Neural cell (in vitro differentiated cells): ENCODE measurements at regions not wholly inside any gene's neighbourhood (a gene's known extent, or its start where the extent isn't known, plus 50 kb on each side); places are given as distances from the start of the nearest gene placed in this dataset.

Source experiments
- H2AFZ ChIP-seq: fragments of 200-600, 300-800 bp; sonication (generic), shearing (Covaris generic); 2 replicates; pipeline ENCODE4 v1.6.0; 2014; ENCODE audit warnings: low read depth, mild to moderate bottlenecking, antibody characterized with exemption, low read length, moderate library complexity
- H3F3A ChIP-seq: fragments of 200-600 bp; shearing (Covaris generic); 2 replicates; pipeline ENCODE4 v1.6.1; 2016; ENCODE audit warnings: mild to moderate bottlenecking, moderate library complexity, mixed read lengths, antibody characterized with exemption, low read length; ENCODE audit not compliant: insufficient read depth, poor library complexity, severe bottlenecking
- H3K27ac ChIP-seq: fragments of 200-600, 300-800 bp; sonication (generic), shearing (Covaris generic); 2 replicates; pipeline ENCODE4 v1.5.1; 2014; ENCODE audit warnings: mild to moderate bottlenecking, low read length, moderate library complexity
- H3K27me3 ChIP-seq: fragments of 300-800, 200-600 bp; sonication (generic), shearing (Covaris generic); 2 replicates; pipeline ENCODE4 v1.6.0; 2014; ENCODE audit warnings: mild to moderate bottlenecking, low read depth, low read length, moderate library complexity; ENCODE audit not compliant: insufficient read depth
- H3K36me3 ChIP-seq: fragments of 300-800, 200-600 bp; sonication (generic), shearing (Covaris generic); 2 replicates; pipeline ENCODE4 v1.5.1; 2014; ENCODE audit warnings: mild to moderate bottlenecking, antibody characterized with exemption, low read length, moderate library complexity; ENCODE audit not compliant: insufficient read depth
- H3K4me2 ChIP-seq: fragments of 300-800, 200-600 bp; sonication (generic), shearing (Covaris generic); 2 replicates; pipeline ENCODE4 v1.6.0; 2014; ENCODE audit warnings: mild to moderate bottlenecking, low read length
- H3K4me3 ChIP-seq: fragments of 300-800, 200-600 bp; sonication (generic), shearing (Covaris generic); 2 replicates; pipeline ENCODE4 v1.5.1; 2014; ENCODE audit warnings: mild to moderate bottlenecking, low read length, moderate library complexity
- H3K79me2 ChIP-seq: fragments of 200-600 bp; shearing (Covaris generic); replicated peaks from 2 replicates; pipeline ENCODE4 v1.6.0; 2014; ENCODE audit warnings: mild to moderate bottlenecking, low read length, moderate library complexity; ENCODE audit not compliant: insufficient read depth
- H3K9ac ChIP-seq: fragments of 300-800, 200-600 bp; sonication (generic), shearing (Covaris generic); 2 replicates; pipeline ENCODE4 v1.6.1; 2016; ENCODE audit warnings: mild to moderate bottlenecking, low read length, mixed read lengths
- H3K9me2 ChIP-seq: fragments of 200-600 bp; shearing (Covaris generic); 2 replicates; pipeline ENCODE4 v1.6.1; 2016; ENCODE audit warnings: mild to moderate bottlenecking, low read length, mixed read lengths; ENCODE audit not compliant: insufficient read depth
- H3K9me3 ChIP-seq: fragments of 200-600, 300-800 bp; sonication (generic), shearing (Covaris generic); 2 replicates; pipeline ENCODE4 v1.6.1; 2016; ENCODE audit warnings: mild to moderate bottlenecking, mixed run types, low read length, moderate library complexity, mixed read lengths
- H4K20me1 ChIP-seq: fragments of 200-600 bp; shearing (Covaris generic); 2 replicates; pipeline ENCODE4 v1.6.1; 2016; ENCODE audit warnings: mild to moderate bottlenecking, mixed run types; ENCODE audit not compliant: insufficient read depth
- EP300 ChIP-seq: fragments of 450-650 bp; conservative IDR thresholded peaks from 2 replicates; pipeline ENCODE4 v1.6.1; 2014; ENCODE audit warnings: antibody characterized with exemption, mild to moderate bottlenecking, moderate library complexity; ENCODE audit not compliant: poor library complexity, severe bottlenecking
- EZH2 ChIP-seq: fragments of 200-600, 300-800 bp; shearing (Covaris generic), sonication (generic); IDR thresholded peaks from 2 replicates; pipeline ENCODE4 v1.6.1; 2014; ENCODE audit warnings: antibody characterized with exemption, low read length, borderline replicate concordance, mild to moderate bottlenecking; ENCODE audit not compliant: insufficient read depth, poor library complexity, severe bottlenecking
- MXI1 ChIP-seq: fragments of 450-650 bp; conservative IDR thresholded peaks from 2 replicates; pipeline ENCODE4 v1.6.1; 2014; ENCODE audit warnings: antibody characterized with exemption, mild to moderate bottlenecking; ENCODE audit not compliant: poor library complexity, severe bottlenecking
- POLR2AphosphoS5 ChIP-seq: IDR thresholded peaks from 2 replicates; pipeline ENCODE4 v1.6.1; 2012
- RAD21 ChIP-seq: fragments of 450-650 bp; conservative IDR thresholded peaks from 2 replicates; pipeline ENCODE4 v1.6.1; 2014; ENCODE audit warnings: antibody characterized with exemption, mild to moderate bottlenecking, moderate library complexity
- SMC3 ChIP-seq: fragments of 450-650 bp; conservative IDR thresholded peaks from 2 replicates; pipeline ENCODE4 v1.6.1; 2014; ENCODE audit warnings: antibody characterized with exemption, mild to moderate bottlenecking, moderate library complexity; ENCODE audit not compliant: poor library complexity
- TAF1 ChIP-seq: IDR thresholded peaks from 2 replicates; pipeline ENCODE4 v1.6.1; 2012; ENCODE audit warnings: low read depth
- TF ChIP-seq, protein P1 (sequence below): fragments of 450-650 bp; IDR thresholded peaks from 2 replicates; pipeline ENCODE4 v1.5.1; 2014; ENCODE audit warnings: antibody characterized with exemption, mild to moderate bottlenecking, moderate library complexity; ENCODE audit not compliant: poor library complexity, severe bottlenecking
- TF ChIP-seq, protein P2 (sequence below): IDR thresholded peaks from 2 replicates; pipeline ENCODE4 v1.6.1; 2012; ENCODE audit warnings: borderline replicate concordance

DNA sequence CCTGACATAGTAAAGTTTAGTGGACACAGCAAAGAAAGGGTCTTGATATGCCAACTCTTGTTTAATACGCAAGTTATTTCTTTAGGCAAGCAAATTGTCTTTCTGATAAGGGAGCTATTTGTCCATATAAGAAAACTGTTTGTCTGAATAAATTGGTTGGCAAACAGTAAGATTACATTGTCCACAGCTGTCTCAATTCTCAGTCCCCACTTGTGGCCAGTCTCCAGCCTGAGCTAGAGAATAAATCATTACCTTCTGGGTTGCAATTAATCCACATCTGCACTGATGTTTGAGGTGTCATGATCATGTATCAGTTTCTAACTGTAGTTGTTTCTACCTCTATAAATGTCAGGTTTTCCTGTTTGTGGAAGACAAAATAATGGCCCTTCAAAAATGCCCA, 60.0 kb upstream of the TNR start:
- Histone ChIP-seq H3F3A (no peaks in the 10 kb centered on the region), H3K36me3 (no peaks in the 10 kb centered on the region), H3K9me3 (no peaks in the 10 kb centered on the region), H3K9me2 (no peaks in the 10 kb centered on the region), H3K4me2 (no peak overlapping the region), H3K4me3 (no peak overlapping the region), H4K20me1 (no peaks in the 10 kb centered on the region), H3K27ac (no peak overlapping the region), H3K27me3 (no peaks in the 10 kb centered on the region), H3K9ac (no peak overlapping the region), H2AFZ (no peak overlapping the region), H3K79me2 (no peaks in the 10 kb centered on the region)
- TF ChIP-seq EZH2 (no peak), POLR2AphosphoS5 (no peak), MXI1 (no peak), RAD21 (no peak), SMC3 (no peak), EP300 (no peak), TAF1 (no peak)
- TF ChIP-seq, protein P1, sequence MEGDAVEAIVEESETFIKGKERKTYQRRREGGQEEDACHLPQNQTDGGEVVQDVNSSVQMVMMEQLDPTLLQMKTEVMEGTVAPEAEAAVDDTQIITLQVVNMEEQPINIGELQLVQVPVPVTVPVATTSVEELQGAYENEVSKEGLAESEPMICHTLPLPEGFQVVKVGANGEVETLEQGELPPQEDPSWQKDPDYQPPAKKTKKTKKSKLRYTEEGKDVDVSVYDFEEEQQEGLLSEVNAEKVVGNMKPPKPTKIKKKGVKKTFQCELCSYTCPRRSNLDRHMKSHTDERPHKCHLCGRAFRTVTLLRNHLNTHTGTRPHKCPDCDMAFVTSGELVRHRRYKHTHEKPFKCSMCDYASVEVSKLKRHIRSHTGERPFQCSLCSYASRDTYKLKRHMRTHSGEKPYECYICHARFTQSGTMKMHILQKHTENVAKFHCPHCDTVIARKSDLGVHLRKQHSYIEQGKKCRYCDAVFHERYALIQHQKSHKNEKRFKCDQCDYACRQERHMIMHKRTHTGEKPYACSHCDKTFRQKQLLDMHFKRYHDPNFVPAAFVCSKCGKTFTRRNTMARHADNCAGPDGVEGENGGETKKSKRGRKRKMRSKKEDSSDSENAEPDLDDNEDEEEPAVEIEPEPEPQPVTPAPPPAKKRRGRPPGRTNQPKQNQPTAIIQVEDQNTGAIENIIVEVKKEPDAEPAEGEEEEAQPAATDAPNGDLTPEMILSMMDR = no peak
- TF ChIP-seq, protein P2, sequence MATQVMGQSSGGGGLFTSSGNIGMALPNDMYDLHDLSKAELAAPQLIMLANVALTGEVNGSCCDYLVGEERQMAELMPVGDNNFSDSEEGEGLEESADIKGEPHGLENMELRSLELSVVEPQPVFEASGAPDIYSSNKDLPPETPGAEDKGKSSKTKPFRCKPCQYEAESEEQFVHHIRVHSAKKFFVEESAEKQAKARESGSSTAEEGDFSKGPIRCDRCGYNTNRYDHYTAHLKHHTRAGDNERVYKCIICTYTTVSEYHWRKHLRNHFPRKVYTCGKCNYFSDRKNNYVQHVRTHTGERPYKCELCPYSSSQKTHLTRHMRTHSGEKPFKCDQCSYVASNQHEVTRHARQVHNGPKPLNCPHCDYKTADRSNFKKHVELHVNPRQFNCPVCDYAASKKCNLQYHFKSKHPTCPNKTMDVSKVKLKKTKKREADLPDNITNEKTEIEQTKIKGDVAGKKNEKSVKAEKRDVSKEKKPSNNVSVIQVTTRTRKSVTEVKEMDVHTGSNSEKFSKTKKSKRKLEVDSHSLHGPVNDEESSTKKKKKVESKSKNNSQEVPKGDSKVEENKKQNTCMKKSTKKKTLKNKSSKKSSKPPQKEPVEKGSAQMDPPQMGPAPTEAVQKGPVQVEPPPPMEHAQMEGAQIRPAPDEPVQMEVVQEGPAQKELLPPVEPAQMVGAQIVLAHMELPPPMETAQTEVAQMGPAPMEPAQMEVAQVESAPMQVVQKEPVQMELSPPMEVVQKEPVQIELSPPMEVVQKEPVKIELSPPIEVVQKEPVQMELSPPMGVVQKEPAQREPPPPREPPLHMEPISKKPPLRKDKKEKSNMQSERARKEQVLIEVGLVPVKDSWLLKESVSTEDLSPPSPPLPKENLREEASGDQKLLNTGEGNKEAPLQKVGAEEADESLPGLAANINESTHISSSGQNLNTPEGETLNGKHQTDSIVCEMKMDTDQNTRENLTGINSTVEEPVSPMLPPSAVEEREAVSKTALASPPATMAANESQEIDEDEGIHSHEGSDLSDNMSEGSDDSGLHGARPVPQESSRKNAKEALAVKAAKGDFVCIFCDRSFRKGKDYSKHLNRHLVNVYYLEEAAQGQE = no peak

DNA sequence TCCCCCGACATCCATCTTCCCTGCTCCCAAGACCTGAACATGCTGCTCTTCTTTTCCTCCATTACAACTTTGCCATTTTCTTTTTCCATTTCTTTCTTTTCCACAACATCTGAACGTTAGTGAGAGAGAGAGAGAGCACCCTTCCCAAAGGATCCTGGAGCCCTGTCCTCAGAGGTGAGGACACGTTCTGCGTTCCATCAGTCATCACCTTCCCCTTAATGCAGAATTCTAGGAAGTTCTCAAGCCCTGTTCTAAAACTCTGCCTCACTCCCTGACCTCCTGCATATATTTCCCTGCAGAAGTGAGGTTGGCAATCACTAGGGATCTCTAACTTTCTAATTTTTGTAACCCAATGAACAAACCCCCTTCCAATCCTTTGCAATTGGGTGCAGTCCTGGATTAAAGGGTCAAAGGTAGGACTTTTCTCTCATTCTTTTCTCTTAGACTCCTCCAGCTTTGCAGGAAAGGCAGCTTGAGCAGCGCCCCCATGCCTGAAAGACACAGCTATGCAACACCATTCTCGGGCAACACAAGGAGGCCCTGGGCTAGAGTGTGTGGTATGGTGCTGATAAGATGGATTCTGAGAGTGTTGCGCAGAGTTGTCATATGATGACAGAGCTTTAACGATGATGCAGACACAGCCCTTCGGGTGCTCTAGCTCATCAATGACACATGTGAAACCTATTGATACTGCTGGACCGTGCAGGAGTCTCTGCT, 59.2 kb upstream of the TNR start:
- no peak overlapping the region for H3K9ac ChIP-seq
- H3F3A ChIP-seq = no peaks in the 10 kb centered on the region
- H3K79me2 ChIP-seq = no peaks in the 10 kb centered on the region
- no peak for TF ChIP-seq MXI1
- TF ChIP-seq RAD21 = no peak
- TF ChIP-seq, protein P1 = no peak
- TF ChIP-seq POLR2AphosphoS5 = no peak
- TF ChIP-seq TAF1 = no peak
- TF ChIP-seq, protein P2 = no peak
- TF ChIP-seq SMC3 = no peak
- no peak for TF ChIP-seq EZH2
- TF ChIP-seq EP300 = no peak
- no peak overlapping the region for H3K27ac ChIP-seq
- no peak overlapping the region for H3K4me3 ChIP-seq
- H4K20me1 ChIP-seq = no peaks in the 10 kb centered on the region
- H3K36me3 ChIP-seq = no peaks in the 10 kb centered on the region
- no peaks in the 10 kb centered on the region for H3K9me3 ChIP-seq
- H2AFZ ChIP-seq = no peak overlapping the region
- H3K9me2 ChIP-seq = no peaks in the 10 kb centered on the region
- H3K27me3 ChIP-seq = no peaks in the 10 kb centered on the region
- no peak overlapping the region for H3K4me2 ChIP-seq
